Tibial artery (tissue), 4 donors: ENCODE measurements at regions not wholly inside any gene's neighbourhood (a gene's known extent, or its start where the extent isn't known, plus 50 kb on each side); places are given as distances from the start of the nearest gene placed in this dataset.
"Not testable (repeated sequence)": the region's sequence is repeated elsewhere in the genome, so short reads cannot be mapped to it uniquely, and the experiment has no call there.

Experiments
- DNase-seq, 2 donors: peaks; one replicate each; pipeline ENCODE4 v3.0.0-alpha.2; 2019
- H3K27ac ChIP-seq, 2 donors: fragments of 200-600 bp; sonication (generic) in 1 of 2; 1 replicate in 1 of 2; 2 replicates in 1 of 2; pipeline ENCODE4 v1.5.1; 2018 to 2019; ENCODE audit warnings: mild to moderate bottlenecking in 1 of 2
- H3K27me3 ChIP-seq, 2 donors: fragments of 200-600 bp; sonication (generic) in 1 of 2; one replicate each; pipeline versions ENCODE4 v1.5.1 to v1.6.0; 2016 to 2019
- H3K36me3 ChIP-seq, 3 donors: fragments of 200-600 bp; sonication (generic) in 2 of 3; one replicate each; pipeline ENCODE4 v1.5.1; 2016 to 2019; ENCODE audit warnings: mild to moderate bottlenecking in 2 of 3
- H3K4me1 ChIP-seq, 4 donors: fragments of 200-600 bp; sonication (generic) in 2 of 4; 1 replicate in 3 of 4; 2 replicates in 1 of 4; pipeline ENCODE4 v1.5.1; 2016 to 2019
- H3K4me3 ChIP-seq, 2 donors: fragments of 200-600 bp; sonication (generic) in 1 of 2; 1 replicate in 1 of 2; 2 replicates in 1 of 2; pipeline ENCODE4 v1.5.1; 2018 to 2019; ENCODE audit warnings: mild to moderate bottlenecking in 2 of 2
- H3K9me3 ChIP-seq, 3 donors: fragments of 200-600 bp; sonication (generic) in 1 of 3; one replicate each; pipeline ENCODE4 v1.5.1; 2016 to 2019
- CTCF ChIP-seq, 2 experiments: fragments of 200-600 bp in 1 of 2; fragments of 450-650 bp in 1 of 2; IDR thresholded peaks; one replicate each; pipeline ENCODE4 v1.5.1; 2017 to 2019; ENCODE audit warnings: antibody characterized with exemption in 2 of 2, mild to moderate bottlenecking in 1 of 2, moderate library complexity in 1 of 2
- intact Hi-C: fragments of 100-400 bp; cut with DNase I; formaldehyde crosslinking; loops from one replicate; pipeline ENCODE4 v1.15.0; 2023; ENCODE audit warnings: low total_unique reads

DNA sequence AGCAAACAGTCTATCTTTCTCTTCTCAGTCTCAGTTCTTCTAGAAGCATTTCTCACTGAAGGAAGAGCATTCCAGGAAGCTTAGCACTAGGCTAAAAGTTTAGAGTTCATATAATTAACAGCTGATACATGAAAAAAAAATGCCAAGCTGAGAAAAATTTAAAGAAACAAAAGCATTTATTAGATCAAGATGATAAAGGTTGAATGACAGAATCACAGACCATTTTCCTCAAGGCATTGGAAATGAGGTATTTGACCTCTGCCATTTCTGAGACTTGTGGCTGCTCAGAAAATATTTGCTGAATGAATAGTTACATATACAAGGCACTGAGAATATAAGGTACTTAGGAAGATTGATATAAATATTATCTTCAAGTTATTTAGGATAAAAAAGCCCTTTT is 901.6 kb upstream of the GOT2 start:
- Histone ChIP-seq H3K27ac (no peak overlapping the region), H3K4me3 (no peak overlapping the region), H3K27me3 (no peaks in the 10 kb centered on the region), H3K36me3 (no peaks in the 10 kb centered on the region), H3K9me3 (no peaks in the 10 kb centered on the region), H3K4me1 (peaks cover 0 to 42% (median 8%) of the 10 kb centered on the region in 4 donors)
- intact Hi-C loops: no loop called here
- TF ChIP-seq CTCF (IDR thresholded peaks at IDR 0.05): no peak
- no peak for DNase-seq

- peaks cover 0 to 42% (median 8%) of the 10 kb centered on the region in 4 donors for H3K4me1 ChIP-seq
- intact Hi-C loops: no loop called here
- H3K9me3 ChIP-seq: no peaks in the 10 kb centered on the region
- no peaks in the 10 kb centered on the region for H3K36me3 ChIP-seq
- no peak overlapping the region for H3K4me3 ChIP-seq
- no peak for TF ChIP-seq CTCF (IDR thresholded peaks at IDR 0.05)
- H3K27me3 ChIP-seq: no peaks in the 10 kb centered on the region
- H3K27ac ChIP-seq: no peak overlapping the region
- no peak for DNase-seq
Observed at GRCh38 chr16:59634951-59635350, 900.8 kb upstream of the GOT2 start.

DNA sequence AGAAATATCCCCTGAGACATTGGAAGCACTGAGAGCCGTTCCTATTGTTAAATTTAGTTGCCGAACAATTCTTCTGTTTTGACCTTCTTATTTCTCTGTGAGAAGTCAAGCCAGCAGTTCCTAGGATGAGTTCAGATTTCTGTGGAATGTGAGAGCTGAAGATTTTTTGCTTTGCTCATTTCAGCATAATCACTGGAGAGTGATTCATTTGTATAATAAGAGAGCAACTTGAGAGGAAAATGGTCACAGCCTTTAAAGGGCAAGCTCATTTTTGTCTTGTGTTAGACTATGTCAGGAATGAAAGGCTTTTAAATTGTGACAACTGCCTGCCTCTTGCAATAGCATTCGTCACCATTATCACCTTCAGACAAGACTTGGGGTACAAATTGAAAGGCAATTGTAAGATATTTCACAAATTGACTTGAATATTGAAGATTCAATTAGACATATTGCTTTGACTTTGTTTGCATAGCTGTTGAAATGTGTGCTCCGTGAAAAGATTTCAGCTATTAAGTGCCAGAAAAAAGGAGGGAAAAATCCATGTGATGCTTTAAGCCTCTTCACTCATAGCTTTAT is 900.0 kb upstream of the GOT2 start:
- H3K4me1 ChIP-seq: peaks cover 0 to 42% (median 8%) of the 10 kb centered on the region in 4 donors
- DNase-seq: no peak
- no peaks in the 10 kb centered on the region for H3K27me3 ChIP-seq
- H3K4me3 ChIP-seq: no peak overlapping the region
- H3K27ac ChIP-seq: no peak overlapping the region
- no peaks in the 10 kb centered on the region for H3K36me3 ChIP-seq
- H3K9me3 ChIP-seq: no peaks in the 10 kb centered on the region
- no peak for TF ChIP-seq CTCF (IDR thresholded peaks at IDR 0.05)
- intact Hi-C loops: no loop called here

- no peaks in the 10 kb centered on the region for H3K27me3 ChIP-seq
- DNase-seq: no peak
- no peaks in the 10 kb centered on the region for H3K9me3 ChIP-seq
- no peaks in the 10 kb centered on the region for H3K36me3 ChIP-seq
- intact Hi-C loops: no loop called here
- no peak overlapping the region for H3K4me3 ChIP-seq
- TF ChIP-seq CTCF (IDR thresholded peaks at IDR 0.05): no peak
- peaks cover 0 to 42% (median 8%) of the 10 kb centered on the region in 4 donors for H3K4me1 ChIP-seq
- H3K27ac ChIP-seq: no peak overlapping the region
Observed at GRCh38 chr16:59632276-59632855, 898.2 kb upstream of the GOT2 start.

- H3K4me1 ChIP-seq, intact Hi-C loops, DNase-seq, H3K4me3 ChIP-seq, H3K36me3 ChIP-seq, H3K27ac ChIP-seq, H3K27me3 ChIP-seq, H3K9me3 ChIP-seq: not testable (repeated sequence)
Observed at GRCh38 chr16:59624381-59624780, 890.3 kb upstream of the GOT2 start.

DNA sequence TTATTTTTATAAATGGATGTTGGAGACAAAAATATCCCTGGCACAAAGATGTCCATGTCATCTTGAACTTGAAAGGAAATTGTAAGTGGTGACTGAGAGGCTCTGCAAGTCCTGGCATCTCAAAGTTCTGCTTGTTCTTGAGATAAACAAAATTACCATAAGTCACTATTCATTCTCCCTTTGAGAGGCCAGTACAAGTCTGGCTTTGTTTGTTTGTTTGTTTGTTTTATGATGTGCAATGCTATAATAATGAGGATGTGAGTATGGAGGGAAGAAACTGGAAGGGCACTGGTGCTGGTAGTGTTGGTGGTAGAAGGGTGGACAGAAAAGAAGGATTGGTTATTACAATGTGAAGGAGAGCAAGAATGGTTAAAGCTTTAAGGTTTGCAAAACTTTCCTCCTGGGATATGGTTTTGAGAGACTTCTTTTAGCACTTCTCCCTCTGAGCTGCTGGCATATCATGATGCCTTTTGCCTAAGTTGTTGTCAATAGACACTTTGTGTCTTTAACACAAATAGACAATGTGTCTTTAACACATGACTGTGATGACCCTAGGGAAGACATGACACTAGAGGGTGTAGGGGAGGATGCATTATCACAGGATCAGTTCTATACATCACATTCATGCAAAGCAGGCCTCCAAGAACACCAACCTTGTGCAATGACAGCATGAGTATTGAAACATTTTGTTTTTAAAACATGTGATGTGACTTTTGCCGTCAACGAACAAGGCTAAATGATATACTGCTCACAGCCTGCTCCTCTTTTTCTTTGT is 880.5 kb upstream of the GOT2 start:
- TF ChIP-seq CTCF (IDR thresholded peaks at IDR 0.05): no peak
- intact Hi-C loops: no loop called here
- Histone ChIP-seq H3K36me3 (no peaks in the 10 kb centered on the region), H3K27me3 (no peaks in the 10 kb centered on the region), H3K4me1 (no peaks in the 10 kb centered on the region), H3K27ac (no peak overlapping the region), H3K9me3 (no peaks in the 10 kb centered on the region), H3K4me3 (no peak overlapping the region)
- DNase-seq: no peak

DNA sequence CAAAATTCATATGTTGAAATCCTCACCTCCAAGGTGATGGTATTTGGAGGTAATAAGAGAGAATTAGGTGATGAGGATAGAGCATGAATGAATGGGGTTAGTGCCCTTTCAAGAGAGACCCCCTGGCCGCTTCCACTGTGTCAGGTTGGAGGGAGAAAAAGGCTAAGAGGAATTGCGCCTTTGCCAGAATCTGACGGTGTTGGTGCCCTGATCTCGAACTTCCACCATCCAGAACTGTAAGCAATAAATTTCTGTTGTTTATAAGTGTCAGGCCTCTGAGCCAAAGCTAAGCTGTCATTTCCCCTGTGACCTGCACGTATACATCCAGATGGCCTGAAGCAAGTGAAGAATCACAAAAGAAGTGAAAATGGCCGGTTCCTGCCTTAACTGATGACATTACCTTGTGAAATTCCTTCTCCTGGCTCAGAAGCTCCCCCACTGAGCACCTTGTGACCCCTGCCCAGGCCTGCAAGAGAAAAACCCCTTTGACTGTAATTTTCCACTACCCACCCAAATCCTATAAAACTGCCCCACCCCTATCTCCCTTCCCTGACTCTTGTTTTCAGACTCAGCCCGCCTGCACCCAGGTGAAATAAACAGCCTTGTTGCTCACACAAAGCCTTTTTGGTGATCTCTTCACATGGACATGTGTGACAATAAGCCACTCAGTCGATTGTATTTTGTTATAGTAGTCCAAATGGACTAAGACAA is 878.9 kb upstream of the GOT2 start:
- H3K36me3 ChIP-seq, H3K9me3 ChIP-seq, H3K27me3 ChIP-seq, DNase-seq, intact Hi-C loops, H3K27ac ChIP-seq, H3K4me1 ChIP-seq, H3K4me3 ChIP-seq: not testable (repeated sequence)
